ENCODE measurements at regions not wholly inside any gene's neighbourhood (a gene's known extent, or its start where the extent isn't known, plus 50 kb on each side); places are given as distances from the start of the nearest gene placed in this dataset.

DNA sequence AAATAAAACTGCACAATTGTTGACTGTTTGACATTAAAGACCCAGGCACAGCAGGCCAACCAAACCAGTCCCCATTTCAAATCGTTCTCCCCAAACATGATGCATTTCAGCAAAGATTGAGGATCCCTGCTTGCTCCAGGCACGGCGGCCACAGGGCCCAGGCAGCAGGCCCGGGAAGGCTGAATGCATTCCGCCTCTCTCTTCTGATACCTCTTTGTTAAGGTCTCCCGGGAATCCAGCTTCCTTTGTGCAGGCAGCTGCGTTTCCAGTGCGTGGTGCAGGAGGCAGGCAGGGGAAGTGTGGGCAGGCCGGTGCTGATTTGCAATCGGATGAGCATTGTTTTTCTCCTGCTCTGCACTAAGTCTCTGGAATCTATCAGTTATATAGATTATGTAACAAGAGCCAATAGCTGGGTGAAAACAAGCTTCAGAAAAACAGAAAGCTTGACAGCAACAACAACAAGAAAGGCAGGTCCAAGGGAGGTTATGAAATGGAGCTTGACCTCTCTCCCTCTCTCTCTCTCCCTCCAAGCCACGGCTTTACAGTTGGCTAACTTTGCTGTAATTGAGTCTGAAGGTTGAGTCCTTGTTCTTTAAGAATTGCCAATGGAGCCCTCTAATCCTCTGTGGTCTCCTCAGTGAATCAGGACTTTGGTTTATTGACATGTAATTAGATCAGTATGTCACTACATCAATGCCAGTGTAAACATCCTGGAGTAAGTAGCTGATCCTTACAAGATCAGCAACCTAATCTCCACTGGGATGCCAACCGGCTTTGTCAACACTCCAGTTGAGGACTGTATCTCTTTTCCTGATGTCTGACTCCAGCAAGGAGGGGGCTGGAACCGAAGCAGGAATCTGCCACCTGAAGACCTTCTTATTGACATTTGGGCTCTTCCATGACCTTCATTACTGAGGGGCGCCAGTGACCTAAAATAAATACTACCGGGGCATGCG is 338.0 kb downstream of the TEX29 start:
- TF ChIP-seq POLR2A (IDR thresholded peaks at IDR 0.05): no peak
- TF ChIP-seq, protein P1, sequence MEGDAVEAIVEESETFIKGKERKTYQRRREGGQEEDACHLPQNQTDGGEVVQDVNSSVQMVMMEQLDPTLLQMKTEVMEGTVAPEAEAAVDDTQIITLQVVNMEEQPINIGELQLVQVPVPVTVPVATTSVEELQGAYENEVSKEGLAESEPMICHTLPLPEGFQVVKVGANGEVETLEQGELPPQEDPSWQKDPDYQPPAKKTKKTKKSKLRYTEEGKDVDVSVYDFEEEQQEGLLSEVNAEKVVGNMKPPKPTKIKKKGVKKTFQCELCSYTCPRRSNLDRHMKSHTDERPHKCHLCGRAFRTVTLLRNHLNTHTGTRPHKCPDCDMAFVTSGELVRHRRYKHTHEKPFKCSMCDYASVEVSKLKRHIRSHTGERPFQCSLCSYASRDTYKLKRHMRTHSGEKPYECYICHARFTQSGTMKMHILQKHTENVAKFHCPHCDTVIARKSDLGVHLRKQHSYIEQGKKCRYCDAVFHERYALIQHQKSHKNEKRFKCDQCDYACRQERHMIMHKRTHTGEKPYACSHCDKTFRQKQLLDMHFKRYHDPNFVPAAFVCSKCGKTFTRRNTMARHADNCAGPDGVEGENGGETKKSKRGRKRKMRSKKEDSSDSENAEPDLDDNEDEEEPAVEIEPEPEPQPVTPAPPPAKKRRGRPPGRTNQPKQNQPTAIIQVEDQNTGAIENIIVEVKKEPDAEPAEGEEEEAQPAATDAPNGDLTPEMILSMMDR (IDR thresholded peaks at IDR 0.05): no peak
